ENCODE measurements at regions not wholly inside any gene's neighbourhood (a gene's known extent, or its start where the extent isn't known, plus 50 kb on each side); places are given as distances from the start of the nearest gene placed in this dataset.

GRCh38 chr12:98144953-98145352, 370.4 kb upstream of the TMPO start:
- no peak for TF ChIP-seq CTCF (IDR thresholded peaks at IDR 0.05; ENCODE audit: insufficient read depth, low read length, poor library complexity, severe bottlenecking)
- Histone ChIP-seq H3K27me3 (ENCODE audit: control insufficient read depth, insufficient read depth, low read length) (no peaks in the 10 kb centered on the region), H3K4me3 (ENCODE audit: low read depth, low read length) (no peak overlapping the region), H3K36me3 (ENCODE audit: control insufficient read depth, insufficient read depth, low read length) (no peaks in the 10 kb centered on the region)
- no peak for DNase-seq (ENCODE audit: low read depth)

- H3K4me3 ChIP-seq (ENCODE audit: low read depth, low read length) = no peak overlapping the region
- no peaks in the 10 kb centered on the region for H3K36me3 ChIP-seq (ENCODE audit: control insufficient read depth, insufficient read depth, low read length)
- H3K27me3 ChIP-seq (ENCODE audit: control insufficient read depth, insufficient read depth, low read length) = no peaks in the 10 kb centered on the region
- TF ChIP-seq CTCF (IDR thresholded peaks at IDR 0.05; ENCODE audit: insufficient read depth, low read length, poor library complexity, severe bottlenecking) = no peak
- DNase-seq (ENCODE audit: low read depth) = no peak
These were observed 369.3 kb upstream of the TMPO start for GRCh38 chr12:98146043-98146442.

GRCh38 chr12:98146487-98146886, 368.9 kb upstream of the TMPO start:
- no peak for TF ChIP-seq CTCF (IDR thresholded peaks at IDR 0.05; ENCODE audit: insufficient read depth, low read length, poor library complexity, severe bottlenecking)
- no peak for DNase-seq (ENCODE audit: low read depth)
- H3K27me3 ChIP-seq (ENCODE audit: control insufficient read depth, insufficient read depth, low read length) = no peaks in the 10 kb centered on the region
- no peaks in the 10 kb centered on the region for H3K36me3 ChIP-seq (ENCODE audit: control insufficient read depth, insufficient read depth, low read length)
- no peak overlapping the region for H3K4me3 ChIP-seq (ENCODE audit: low read depth, low read length)

GRCh38 chr12:98149270-98149669, 366.1 kb upstream of the TMPO start:
- DNase-seq (ENCODE audit: low read depth) = no peak
- no peak for TF ChIP-seq CTCF (IDR thresholded peaks at IDR 0.05; ENCODE audit: insufficient read depth, low read length, poor library complexity, severe bottlenecking)
- Histone ChIP-seq H3K4me3 (ENCODE audit: low read depth, low read length) (no peak overlapping the region), H3K36me3 (ENCODE audit: control insufficient read depth, insufficient read depth, low read length) (no peaks in the 10 kb centered on the region), H3K27me3 (ENCODE audit: control insufficient read depth, insufficient read depth, low read length) (no peaks in the 10 kb centered on the region)

- TF ChIP-seq CTCF (IDR thresholded peaks at IDR 0.05; ENCODE audit: insufficient read depth, low read length, poor library complexity, severe bottlenecking) = no peak
- no peaks in the 10 kb centered on the region for H3K27me3 ChIP-seq (ENCODE audit: control insufficient read depth, insufficient read depth, low read length)
- H3K36me3 ChIP-seq (ENCODE audit: control insufficient read depth, insufficient read depth, low read length) = no peaks in the 10 kb centered on the region
- no peak overlapping the region for H3K4me3 ChIP-seq (ENCODE audit: low read depth, low read length)
- DNase-seq (ENCODE audit: low read depth) = no peak
These were observed 365.6 kb upstream of the TMPO start for GRCh38 chr12:98149691-98150210.

- DNase-seq (ENCODE audit: low read depth) = no peak
- Histone ChIP-seq H3K4me3 (ENCODE audit: low read depth, low read length) (no peak overlapping the region), H3K36me3 (ENCODE audit: control insufficient read depth, insufficient read depth, low read length) (no peaks in the 10 kb centered on the region), H3K27me3 (ENCODE audit: control insufficient read depth, insufficient read depth, low read length) (no peaks in the 10 kb centered on the region)
- TF ChIP-seq CTCF (IDR thresholded peaks at IDR 0.05; ENCODE audit: insufficient read depth, low read length, poor library complexity, severe bottlenecking) = no peak
These were observed 364.2 kb upstream of the TMPO start for GRCh38 chr12:98151105-98151590.

All from kidney epithelial cell (primary cell).